Right atrium auricular region (tissue), 2 donors: ENCODE measurements at regions not wholly inside any gene's neighbourhood (a gene's known extent, or its start where the extent isn't known, plus 50 kb on each side); places are given as distances from the start of the nearest gene placed in this dataset.

Experiments used
- DNase-seq: peaks from one replicate; pipeline ENCODE4 v3.0.0-alpha.2; 2019; ENCODE audit warnings: low spot score
- H3K27ac ChIP-seq, 2 donors: fragments of 200-600 bp; sonication (generic); 1 replicate in 1 of 2; 2 replicates in 1 of 2; pipeline ENCODE4 v1.5.1; 2016 to 2019
- H3K27me3 ChIP-seq, 2 donors: fragments of 200-600 bp; sonication (generic); one replicate each; pipeline versions ENCODE4 v1.5.1 to v1.6.0; 2017 to 2019
- H3K36me3 ChIP-seq: fragments of 200-600 bp; sonication (generic); one replicate; pipeline ENCODE4 v1.5.1; 2016
- H3K4me1 ChIP-seq, 2 donors: fragments of 200-600 bp; sonication (generic); one replicate each; pipeline versions ENCODE4 v1.5.1 to v1.6.0; 2017 to 2019
- H3K4me3 ChIP-seq, 2 donors: fragments of 200-600 bp; sonication (generic); 1 replicate in 1 of 2; 2 replicates in 1 of 2; pipeline ENCODE4 v1.5.1; 2017 to 2019; ENCODE audit warnings: mild to moderate bottlenecking in 1 of 2, moderate library complexity in 1 of 2
- H3K9me3 ChIP-seq, 2 donors: fragments of 200-600 bp; sonication (generic); one replicate each; pipeline ENCODE4 v1.5.1; 2019
- TF ChIP-seq, protein P1 (sequence below), 2 donors: fragments of 200-600 bp; sonication (generic); IDR thresholded peaks; one replicate each; pipeline ENCODE4 v1.5.1; 2019; ENCODE audit warnings: antibody characterized with exemption in 2 of 2

DNA sequence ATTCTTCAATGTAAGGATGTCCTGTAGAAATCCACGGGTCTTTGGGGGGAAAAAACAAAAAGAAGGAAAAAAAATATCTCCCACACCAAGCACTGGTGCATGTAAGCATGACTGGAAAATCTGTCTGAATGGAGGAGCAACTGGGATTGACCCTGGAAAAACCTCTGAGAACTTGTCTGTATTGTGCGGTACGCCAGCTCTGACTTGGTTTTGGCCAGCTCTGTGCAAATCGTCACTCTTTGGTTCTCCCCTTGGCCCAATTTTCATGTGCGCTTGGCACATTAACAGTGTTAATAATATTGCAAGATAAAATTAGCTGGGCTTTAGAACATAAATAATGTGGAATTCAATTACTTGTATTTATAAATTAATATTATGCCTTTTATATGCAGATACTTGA is 231.2 kb upstream of the HAND2 start:
- H3K4me3 ChIP-seq: no peak overlapping the region
- no peaks in the 10 kb centered on the region for H3K9me3 ChIP-seq
- H3K36me3 ChIP-seq: no peaks in the 10 kb centered on the region
- DNase-seq: no peak
- H3K27ac ChIP-seq: peak overlapping the region; percentile 53 to 68
- H3K4me1 ChIP-seq: peaks cover 0 to 29% of the 10 kb centered on the region in 2 donors
- H3K27me3 ChIP-seq: no peaks in the 10 kb centered on the region
- TF ChIP-seq, protein P1, sequence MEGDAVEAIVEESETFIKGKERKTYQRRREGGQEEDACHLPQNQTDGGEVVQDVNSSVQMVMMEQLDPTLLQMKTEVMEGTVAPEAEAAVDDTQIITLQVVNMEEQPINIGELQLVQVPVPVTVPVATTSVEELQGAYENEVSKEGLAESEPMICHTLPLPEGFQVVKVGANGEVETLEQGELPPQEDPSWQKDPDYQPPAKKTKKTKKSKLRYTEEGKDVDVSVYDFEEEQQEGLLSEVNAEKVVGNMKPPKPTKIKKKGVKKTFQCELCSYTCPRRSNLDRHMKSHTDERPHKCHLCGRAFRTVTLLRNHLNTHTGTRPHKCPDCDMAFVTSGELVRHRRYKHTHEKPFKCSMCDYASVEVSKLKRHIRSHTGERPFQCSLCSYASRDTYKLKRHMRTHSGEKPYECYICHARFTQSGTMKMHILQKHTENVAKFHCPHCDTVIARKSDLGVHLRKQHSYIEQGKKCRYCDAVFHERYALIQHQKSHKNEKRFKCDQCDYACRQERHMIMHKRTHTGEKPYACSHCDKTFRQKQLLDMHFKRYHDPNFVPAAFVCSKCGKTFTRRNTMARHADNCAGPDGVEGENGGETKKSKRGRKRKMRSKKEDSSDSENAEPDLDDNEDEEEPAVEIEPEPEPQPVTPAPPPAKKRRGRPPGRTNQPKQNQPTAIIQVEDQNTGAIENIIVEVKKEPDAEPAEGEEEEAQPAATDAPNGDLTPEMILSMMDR (IDR thresholded peaks at IDR 0.05): no peak

DNA sequence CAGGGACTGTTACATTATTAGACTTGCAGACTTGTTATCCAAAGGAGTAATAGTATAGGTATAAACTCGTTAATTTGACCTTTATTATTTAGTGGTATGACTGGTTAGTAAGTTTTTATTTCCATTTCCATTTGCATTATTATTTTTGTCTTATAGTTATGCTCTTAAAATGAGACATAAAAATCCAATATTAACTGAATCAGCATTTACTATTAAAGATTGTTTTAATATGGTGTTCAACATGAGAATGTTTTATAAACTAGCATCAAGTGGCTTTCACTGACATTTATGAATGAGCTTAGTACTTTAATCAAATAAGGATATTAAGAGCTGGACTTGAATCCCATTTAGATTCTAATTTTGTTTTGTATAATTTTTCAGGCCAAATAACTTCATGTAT is 228.1 kb upstream of the HAND2 start:
- DNase-seq: no peak
- Histone ChIP-seq H3K27me3 (no peaks in the 10 kb centered on the region), H3K27ac (no peak overlapping the region), H3K36me3 (no peaks in the 10 kb centered on the region), H3K9me3 (no peaks in the 10 kb centered on the region), H3K4me3 (no peak overlapping the region), H3K4me1 (peaks cover 0 to 21% of the 10 kb centered on the region in 2 donors)
- TF ChIP-seq, protein P1 (IDR thresholded peaks at IDR 0.05): no peak

- H3K27ac ChIP-seq: no peak overlapping the region
- no peak for DNase-seq
- no peaks in the 10 kb centered on the region for H3K36me3 ChIP-seq
- no peak overlapping the region for H3K4me3 ChIP-seq
- TF ChIP-seq, protein P1 (IDR thresholded peaks at IDR 0.05): no peak
- H3K27me3 ChIP-seq: no peaks in the 10 kb centered on the region
- no peaks in the 10 kb centered on the region for H3K9me3 ChIP-seq
- H3K4me1 ChIP-seq: peaks cover 0 to under 1% of the 10 kb centered on the region in 2 donors
Measured at GRCh38 chr4:173753408-173753807, 223.4 kb upstream of the HAND2 start.

DNA sequence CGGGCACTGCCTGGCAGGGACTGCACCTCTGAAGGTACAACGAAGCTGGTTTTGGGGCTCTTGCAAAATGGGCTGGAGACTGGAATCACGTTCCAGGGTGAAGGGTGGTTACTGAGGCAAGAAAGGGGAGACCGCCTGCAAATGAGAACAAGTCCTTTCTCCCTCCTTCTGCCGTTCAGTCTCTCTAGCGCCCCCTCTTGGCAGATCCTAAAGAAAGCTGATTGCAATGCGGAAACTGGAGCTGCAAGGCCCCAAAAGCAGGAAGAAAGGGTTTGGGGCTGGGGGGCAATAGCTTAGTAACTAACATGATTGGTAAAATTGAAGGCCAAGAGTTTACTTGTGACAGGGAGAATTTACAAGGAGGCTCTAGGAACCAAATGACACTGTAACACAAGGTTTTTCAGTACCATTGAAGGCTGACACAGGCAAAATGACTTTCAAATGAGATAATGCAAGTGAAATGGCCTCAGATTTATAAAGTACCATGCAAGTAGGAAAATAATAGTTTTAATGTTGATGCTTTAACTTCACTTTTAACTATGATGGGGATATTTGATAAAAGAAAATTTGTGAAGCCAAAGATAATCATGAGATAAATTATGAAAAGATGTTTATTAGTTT is 222.7 kb upstream of the HAND2 start:
- Histone ChIP-seq H3K9me3 (no peaks in the 10 kb centered on the region), H3K4me3 (no peak overlapping the region), H3K4me1 (peaks cover 0 to 6% of the 10 kb centered on the region in 2 donors), H3K27me3 (no peaks in the 10 kb centered on the region), H3K27ac (no peak overlapping the region), H3K36me3 (no peaks in the 10 kb centered on the region)
- TF ChIP-seq, protein P1 (IDR thresholded peaks at IDR 0.05): peak; percentile 41 to 55
- DNase-seq: no peak

DNA sequence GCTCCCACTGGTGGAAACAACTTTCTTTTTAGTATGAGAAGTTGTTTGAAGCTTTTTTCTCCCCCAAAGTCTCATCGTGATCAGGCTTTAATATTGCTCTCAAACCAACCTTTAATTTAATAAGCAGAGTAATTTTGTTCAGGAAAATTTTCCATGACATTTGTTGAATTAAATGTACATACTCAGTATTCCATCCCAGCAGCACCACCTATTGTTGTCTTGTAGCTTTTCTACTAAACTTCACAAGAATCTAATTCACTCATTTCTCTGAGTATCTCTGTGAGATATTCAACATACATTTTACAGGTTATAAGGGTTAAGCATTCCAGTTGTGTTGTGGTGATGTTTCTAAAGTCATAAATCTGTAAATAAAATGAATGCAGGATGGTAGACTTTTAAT is 218.3 kb upstream of the HAND2 start:
- peaks cover 0 to 8% of the 10 kb centered on the region in 2 donors for H3K9me3 ChIP-seq

More for the DNA sequence above, 218.3 kb upstream of the HAND2 start:
- Histone ChIP-seq H3K4me3 (no peak overlapping the region), H3K36me3 (no peaks in the 10 kb centered on the region), H3K4me1 (peaks cover 0 to 6% of the 10 kb centered on the region in 2 donors), H3K27ac (peak overlapping the region; percentile 52 to 86), H3K27me3 (no peaks in the 10 kb centered on the region)
- DNase-seq: no peak
- TF ChIP-seq, protein P1 (IDR thresholded peaks at IDR 0.05): peak in 1 of 2 donors; percentile 56
